ENCODE measurements at regions not wholly inside any gene's neighbourhood (a gene's known extent, or its start where the extent isn't known, plus 50 kb on each side); places are given as distances from the start of the nearest gene placed in this dataset.

DNA sequence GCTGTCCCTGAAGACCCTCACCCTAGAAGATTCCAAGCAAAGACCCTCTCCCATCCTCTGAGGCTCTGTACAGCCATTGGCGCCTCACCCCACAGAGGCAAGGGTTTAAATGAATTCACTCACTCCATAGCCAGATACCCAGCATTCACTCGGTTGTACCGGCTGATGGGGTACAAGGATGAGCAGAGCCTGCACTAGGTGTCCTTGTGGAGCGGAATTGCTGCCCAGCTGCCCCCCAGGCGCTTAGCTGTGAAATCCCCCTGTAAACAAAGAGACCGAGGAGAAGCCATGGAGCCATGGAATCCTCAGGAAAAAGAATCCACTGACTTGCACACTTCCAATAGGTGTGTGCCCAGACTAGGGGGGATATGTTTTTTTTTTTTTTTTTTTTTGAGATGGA lies 117.3 kb downstream of the SHANK2 start:
- intact Hi-C loops (cut with micrococcal nuclease): no loop called here
- H3K27ac Mint-ChIP-seq: no peak overlapping the region
- H3K4me3 ChIP-seq (ENCODE audit: low read length): no peak overlapping the region
- no peak overlapping the region for H3K4me3 Mint-ChIP-seq
- no peaks in the 10 kb centered on the region for H3K9me3 Mint-ChIP-seq
- no peak overlapping the region for H3K27ac ChIP-seq (ENCODE audit: low read length)
- no peaks in the 10 kb centered on the region for H3K36me3 Mint-ChIP-seq
- H3K4me1 Mint-ChIP-seq: no peaks in the 10 kb centered on the region
- TF ChIP-seq, protein P1, sequence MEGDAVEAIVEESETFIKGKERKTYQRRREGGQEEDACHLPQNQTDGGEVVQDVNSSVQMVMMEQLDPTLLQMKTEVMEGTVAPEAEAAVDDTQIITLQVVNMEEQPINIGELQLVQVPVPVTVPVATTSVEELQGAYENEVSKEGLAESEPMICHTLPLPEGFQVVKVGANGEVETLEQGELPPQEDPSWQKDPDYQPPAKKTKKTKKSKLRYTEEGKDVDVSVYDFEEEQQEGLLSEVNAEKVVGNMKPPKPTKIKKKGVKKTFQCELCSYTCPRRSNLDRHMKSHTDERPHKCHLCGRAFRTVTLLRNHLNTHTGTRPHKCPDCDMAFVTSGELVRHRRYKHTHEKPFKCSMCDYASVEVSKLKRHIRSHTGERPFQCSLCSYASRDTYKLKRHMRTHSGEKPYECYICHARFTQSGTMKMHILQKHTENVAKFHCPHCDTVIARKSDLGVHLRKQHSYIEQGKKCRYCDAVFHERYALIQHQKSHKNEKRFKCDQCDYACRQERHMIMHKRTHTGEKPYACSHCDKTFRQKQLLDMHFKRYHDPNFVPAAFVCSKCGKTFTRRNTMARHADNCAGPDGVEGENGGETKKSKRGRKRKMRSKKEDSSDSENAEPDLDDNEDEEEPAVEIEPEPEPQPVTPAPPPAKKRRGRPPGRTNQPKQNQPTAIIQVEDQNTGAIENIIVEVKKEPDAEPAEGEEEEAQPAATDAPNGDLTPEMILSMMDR (IDR thresholded peaks at IDR 0.05): no peak
- 95% methylated on average over 6 of the region's 6 CpGs for WGBS (ENCODE audit: insufficient coverage)
- H3K27me3 ChIP-seq (ENCODE audit: control insufficient read depth, insufficient read depth, low read length): no peaks in the 10 kb centered on the region
- H3K9me3 ChIP-seq (ENCODE audit: control insufficient read depth, insufficient read depth, low read length): no peaks in the 10 kb centered on the region
- no peaks in the 10 kb centered on the region for H3K36me3 ChIP-seq (ENCODE audit: control insufficient read depth, insufficient read depth, low read length)
- H3K4me1 ChIP-seq (ENCODE audit: control insufficient read depth, insufficient read depth, low read length): no peaks in the 10 kb centered on the region
- no peak for DNase-seq
- H3K27me3 Mint-ChIP-seq (ENCODE audit: low read depth in 2 of 2): no peaks in the 10 kb centered on the region
- ATAC-seq: no peak

DNA sequence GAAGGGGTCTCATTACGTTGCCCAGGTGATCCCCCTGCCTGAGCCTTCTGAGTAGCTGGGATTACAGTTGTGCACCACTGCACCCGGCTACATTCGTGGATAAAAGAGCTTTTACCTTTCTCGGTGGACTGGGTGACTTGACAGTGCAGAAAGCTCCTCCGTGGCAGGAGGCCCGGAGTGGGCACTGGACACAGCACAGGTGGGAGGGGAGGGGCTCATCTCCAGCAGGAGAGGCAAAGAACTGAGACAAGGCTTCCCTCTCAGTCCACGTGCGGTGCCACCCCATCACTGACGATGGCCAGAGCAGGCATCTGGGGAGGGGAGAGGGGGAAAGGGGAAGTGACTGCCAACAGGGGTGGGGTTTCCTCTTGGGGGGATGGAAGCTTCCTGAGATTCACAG lies 118.4 kb downstream of the SHANK2 start:
- no peaks in the 10 kb centered on the region for H3K27me3 Mint-ChIP-seq (ENCODE audit: low read depth in 2 of 2)
- no peak for DNase-seq
- H3K4me3 Mint-ChIP-seq: no peak overlapping the region
- no peaks in the 10 kb centered on the region for H3K36me3 ChIP-seq (ENCODE audit: control insufficient read depth, insufficient read depth, low read length)
- no peak for ATAC-seq
- no peaks in the 10 kb centered on the region for H3K9me3 ChIP-seq (ENCODE audit: control insufficient read depth, insufficient read depth, low read length)
- no peak overlapping the region for H3K27ac ChIP-seq (ENCODE audit: low read length)
- intact Hi-C loops (cut with micrococcal nuclease): no loop called here
- H3K4me3 ChIP-seq (ENCODE audit: low read length): no peak overlapping the region
- H3K36me3 Mint-ChIP-seq: no peaks in the 10 kb centered on the region
- TF ChIP-seq, protein P1 (IDR thresholded peaks at IDR 0.05): no peak
- no peaks in the 10 kb centered on the region for H3K4me1 Mint-ChIP-seq
- no peak overlapping the region for H3K27ac Mint-ChIP-seq
- no peaks in the 10 kb centered on the region for H3K4me1 ChIP-seq (ENCODE audit: control insufficient read depth, insufficient read depth, low read length)
- H3K27me3 ChIP-seq (ENCODE audit: control insufficient read depth, insufficient read depth, low read length): no peaks in the 10 kb centered on the region
- H3K9me3 Mint-ChIP-seq: no peaks in the 10 kb centered on the region
- 70% methylated on average over 9 of the region's 9 CpGs for WGBS (ENCODE audit: insufficient coverage)

DNA sequence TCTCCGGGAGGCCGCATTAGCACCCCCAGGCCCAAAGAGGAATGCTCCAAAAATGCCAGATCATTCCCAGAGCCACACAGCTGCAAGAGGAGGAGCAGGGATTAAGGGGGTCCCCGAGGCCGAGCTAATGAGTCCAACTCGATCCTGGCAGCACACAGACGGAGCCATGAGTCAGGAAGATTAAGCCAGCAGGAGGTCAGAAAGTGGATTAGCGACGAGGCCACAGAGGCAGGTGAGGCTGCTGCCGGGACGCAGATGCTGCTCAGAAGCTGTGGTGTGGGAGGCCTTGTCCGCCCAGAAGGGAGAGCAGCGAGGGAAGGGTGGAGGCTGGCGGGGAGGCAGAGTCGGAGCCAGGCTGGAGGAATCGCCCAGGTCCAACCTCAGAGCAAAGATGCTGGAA lies 120.5 kb downstream of the SHANK2 start:
- no peak overlapping the region for H3K27ac ChIP-seq (ENCODE audit: low read length)
- WGBS (ENCODE audit: insufficient coverage): 78% methylated on average over 15 of the region's 15 CpGs
- H3K27me3 ChIP-seq (ENCODE audit: control insufficient read depth, insufficient read depth, low read length): no peaks in the 10 kb centered on the region
- H3K36me3 ChIP-seq (ENCODE audit: control insufficient read depth, insufficient read depth, low read length): no peaks in the 10 kb centered on the region
- Mint-ChIP-seq H3K9me3 (no peaks in the 10 kb centered on the region), H3K4me1 (no peaks in the 10 kb centered on the region), H3K36me3 (no peaks in the 10 kb centered on the region), H3K4me3 (no peak overlapping the region), H3K27ac (no peak overlapping the region), H3K27me3 (ENCODE audit: low read depth in 2 of 2) (no peaks in the 10 kb centered on the region)
- no peak for ATAC-seq
- intact Hi-C loops (cut with micrococcal nuclease): no loop called here
- DNase-seq: no peak
- no peaks in the 10 kb centered on the region for H3K9me3 ChIP-seq (ENCODE audit: control insufficient read depth, insufficient read depth, low read length)
- TF ChIP-seq, protein P1 (IDR thresholded peaks at IDR 0.05): no peak
- no peaks in the 10 kb centered on the region for H3K4me1 ChIP-seq (ENCODE audit: control insufficient read depth, insufficient read depth, low read length)
- H3K4me3 ChIP-seq (ENCODE audit: low read length): no peak overlapping the region

DNA sequence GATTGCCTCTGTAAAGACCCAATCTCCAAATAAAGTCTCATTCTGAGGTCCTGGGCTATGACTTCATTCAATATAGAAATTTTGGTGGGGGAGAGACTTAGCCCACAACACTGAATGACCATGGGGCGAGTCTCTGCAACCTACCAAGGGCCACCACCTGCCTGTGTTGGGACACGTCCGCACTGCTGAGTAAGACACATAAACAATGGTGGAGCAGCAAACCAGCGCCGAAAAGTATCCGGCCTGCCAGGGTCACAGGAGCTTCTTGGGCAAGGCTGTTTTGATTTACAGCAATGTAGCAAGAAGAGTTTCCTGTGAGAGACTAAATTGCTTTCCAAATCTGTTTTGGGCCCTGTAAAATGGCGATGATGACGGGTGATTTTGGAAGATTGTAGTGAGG lies 122.3 kb downstream of the SHANK2 start:
- Histone ChIP-seq H3K27ac (ENCODE audit: low read length) (no peak overlapping the region), H3K9me3 (ENCODE audit: control insufficient read depth, insufficient read depth, low read length) (no peaks in the 10 kb centered on the region), H3K36me3 (ENCODE audit: control insufficient read depth, insufficient read depth, low read length) (no peaks in the 10 kb centered on the region), H3K27me3 (ENCODE audit: control insufficient read depth, insufficient read depth, low read length) (no peaks in the 10 kb centered on the region), H3K4me3 (ENCODE audit: low read length) (no peak overlapping the region), H3K4me1 (ENCODE audit: control insufficient read depth, insufficient read depth, low read length) (no peaks in the 10 kb centered on the region)
- TF ChIP-seq, protein P1 (IDR thresholded peaks at IDR 0.05): no peak
- Mint-ChIP-seq H3K4me3 (no peak overlapping the region), H3K27me3 (ENCODE audit: low read depth in 2 of 2) (no peaks in the 10 kb centered on the region), H3K27ac (no peak overlapping the region), H3K9me3 (no peaks in the 10 kb centered on the region), H3K4me1 (no peaks in the 10 kb centered on the region), H3K36me3 (no peaks in the 10 kb centered on the region)
- intact Hi-C loops (cut with micrococcal nuclease): no loop called here
- 87% methylated on average over 6 of the region's 8 CpGs for WGBS (ENCODE audit: insufficient coverage)
- DNase-seq (no peak), ATAC-seq (no peak)

All from natural killer cell (primary cell).